ENCODE measurements at regions not wholly inside any gene's neighbourhood (a gene's known extent, or its start where the extent isn't known, plus 50 kb on each side); places are given as distances from the start of the nearest gene placed in this dataset.

- no peaks in the 10 kb centered on the region for H3K27me3 ChIP-seq (ENCODE audit: low read depth)
- no peaks in the 10 kb centered on the region for H3K36me3 ChIP-seq
- DNase-seq = no peak
- no peak overlapping the region for H3K4me3 ChIP-seq
- intact Hi-C loops (cut with micrococcal nuclease) = no loop called here
- H3K9me3 ChIP-seq (replicated peaks) = peaks cover 42% of the 10 kb centered on the region
- no peaks in the 10 kb centered on the region for H3K4me1 ChIP-seq
- TF ChIP-seq CTCF (IDR thresholded peaks at IDR 0.05; ENCODE audit: borderline replicate concordance) = no peak
- no peak overlapping the region for H3K27ac ChIP-seq (replicated peaks)
Measured at GRCh38 chr3:163753033-163753432, 1325.3 kb downstream of the SI start.

- no peak overlapping the region for H3K4me3 ChIP-seq
- no peak for DNase-seq
- H3K27me3 ChIP-seq (ENCODE audit: low read depth) = no peaks in the 10 kb centered on the region
- TF ChIP-seq CTCF (IDR thresholded peaks at IDR 0.05; ENCODE audit: borderline replicate concordance) = no peak
- no peaks in the 10 kb centered on the region for H3K4me1 ChIP-seq
- peaks cover 26% of the 10 kb centered on the region for H3K9me3 ChIP-seq (replicated peaks)
- intact Hi-C loops (cut with micrococcal nuclease) = no loop called here
- no peak overlapping the region for H3K27ac ChIP-seq (replicated peaks)
- no peaks in the 10 kb centered on the region for H3K36me3 ChIP-seq
Measured at GRCh38 chr3:163745204-163745603, 1333.1 kb downstream of the SI start.

- no peak for TF ChIP-seq CTCF (IDR thresholded peaks at IDR 0.05; ENCODE audit: borderline replicate concordance)
- no peak overlapping the region for H3K4me3 ChIP-seq
- peaks cover 31% of the 10 kb centered on the region for H3K9me3 ChIP-seq (replicated peaks)
- no peak for DNase-seq
- H3K4me1 ChIP-seq = no peaks in the 10 kb centered on the region
- H3K27ac ChIP-seq (replicated peaks) = no peak overlapping the region
- H3K27me3 ChIP-seq (ENCODE audit: low read depth) = no peaks in the 10 kb centered on the region
- no peaks in the 10 kb centered on the region for H3K36me3 ChIP-seq
- intact Hi-C loops (cut with micrococcal nuclease) = no loop called here
Measured at GRCh38 chr3:163735394-163735793, 1342.9 kb downstream of the SI start.

- Histone ChIP-seq H3K27ac (replicated peaks) (no peak overlapping the region), H3K27me3 (ENCODE audit: low read depth) (no peaks in the 10 kb centered on the region), H3K9me3 (replicated peaks) (no peaks in the 10 kb centered on the region), H3K36me3 (no peaks in the 10 kb centered on the region), H3K4me1 (no peaks in the 10 kb centered on the region), H3K4me3 (no peak overlapping the region)
- DNase-seq = no peak
- intact Hi-C loops (cut with micrococcal nuclease) = no loop called here
- TF ChIP-seq CTCF (IDR thresholded peaks at IDR 0.05; ENCODE audit: borderline replicate concordance) = no peak
Measured at GRCh38 chr3:163730684-163731083, 1347.6 kb downstream of the SI start.

- intact Hi-C loops (cut with micrococcal nuclease) = no loop called here
- TF ChIP-seq CTCF (IDR thresholded peaks at IDR 0.05; ENCODE audit: borderline replicate concordance) = no peak
Measured at GRCh38 chr3:163726125-163726524, 1352.2 kb downstream of the SI start.

GRCh38 chr3:163722405-163722804, 1355.9 kb downstream of the SI start:
- Histone ChIP-seq H3K27me3 (ENCODE audit: low read depth) (no peaks in the 10 kb centered on the region), H3K27ac (replicated peaks) (no peak overlapping the region), H3K36me3 (no peaks in the 10 kb centered on the region), H3K4me1 (no peaks in the 10 kb centered on the region), H3K9me3 (replicated peaks) (peaks cover 18% of the 10 kb centered on the region), H3K4me3 (no peak overlapping the region)
- intact Hi-C loops (cut with micrococcal nuclease) = no loop called here
- no peak for TF ChIP-seq CTCF (IDR thresholded peaks at IDR 0.05; ENCODE audit: borderline replicate concordance)
- DNase-seq = no peak

More at GRCh38 chr3:163726125-163726524, 1352.2 kb downstream of the SI start:
- DNase-seq = no peak
- H3K4me1 ChIP-seq = no peaks in the 10 kb centered on the region
- H3K27ac ChIP-seq (replicated peaks) = no peak overlapping the region
- H3K4me3 ChIP-seq = no peak overlapping the region
- H3K9me3 ChIP-seq (replicated peaks) = peaks cover 13% of the 10 kb centered on the region
- H3K36me3 ChIP-seq = no peaks in the 10 kb centered on the region
- no peaks in the 10 kb centered on the region for H3K27me3 ChIP-seq (ENCODE audit: low read depth)
